ENCODE measurements at regions not wholly inside any gene's neighbourhood (a gene's known extent, or its start where the extent isn't known, plus 50 kb on each side); places are given as distances from the start of the nearest gene placed in this dataset.

DNA sequence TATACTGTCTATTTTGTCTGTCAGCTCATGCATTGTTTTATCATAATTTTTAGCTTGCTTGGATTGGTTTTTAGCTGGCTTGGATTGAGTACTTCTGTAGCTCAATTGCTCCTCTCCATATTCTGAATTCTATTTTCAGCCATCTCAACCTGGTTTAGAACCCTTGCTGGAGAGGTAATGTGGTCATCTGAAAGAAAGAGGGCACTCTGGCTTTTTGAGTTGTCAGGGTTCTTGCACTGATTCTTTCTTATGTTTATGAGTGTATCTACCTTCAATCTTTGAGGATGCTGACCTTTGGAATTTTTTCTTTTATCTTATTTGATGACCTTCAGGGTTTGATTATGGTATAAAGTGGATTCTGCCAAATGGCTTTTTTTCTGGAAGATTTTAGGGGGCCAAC lies 632.7 kb upstream of the ID4 start:
- H3K9me3 ChIP-seq (replicated peaks in 1 of 2; ENCODE audit: control insufficient read depth in 1 of 2, insufficient read depth in 1 of 2, low read length in 2 of 2) = peaks cover 0 to 17% of the 10 kb centered on the region in 2 donors
- no peak overlapping the region for H3K4me3 ChIP-seq (replicated peaks in 1 of 3; ENCODE audit: low read depth in 2 of 3, low read length in 3 of 3)
- H3K9ac ChIP-seq (ENCODE audit: insufficient read depth, low read length, poor library complexity, severe bottlenecking) = no peak overlapping the region
- no peaks in the 10 kb centered on the region for H3K4me1 ChIP-seq (ENCODE audit: control insufficient read depth in 1 of 2, insufficient read depth in 2 of 2, low read length in 2 of 2)
- H3K27ac Mint-ChIP-seq = no peak overlapping the region
- H2AFZ ChIP-seq (ENCODE audit: insufficient read depth, low read depth, low read length, poor library complexity, severe bottlenecking) = no peak overlapping the region
- intact Hi-C loops (cut with micrococcal nuclease) = no loop called here
- H3K4me2 ChIP-seq (replicated peaks; ENCODE audit: extremely low read depth, low read length, poor library complexity, severe bottlenecking) = no peak overlapping the region
- no peak overlapping the region for H3K4me3 Mint-ChIP-seq
- no peaks in the 10 kb centered on the region for H3K36me3 Mint-ChIP-seq
- peaks cover 0 to 1% (median 0%) of the 10 kb centered on the region in 3 donors for H3K27me3 Mint-ChIP-seq (ENCODE audit: low read depth in 3 of 3)
- H4K20me1 ChIP-seq (ENCODE audit: insufficient read depth, low read length) = no peaks in the 10 kb centered on the region
- no peaks in the 10 kb centered on the region for H3K79me2 ChIP-seq (ENCODE audit: insufficient read depth, low read length)
- H3K36me3 ChIP-seq (replicated peaks in 1 of 2; ENCODE audit: control insufficient read depth in 1 of 2, insufficient read depth in 2 of 2, low read length in 2 of 2) = no peaks in the 10 kb centered on the region
- peaks cover 0 to 14% (median 3%) of the 10 kb centered on the region in 7 donors for H3K9me3 Mint-ChIP-seq
- H3K4me1 Mint-ChIP-seq = no peaks in the 10 kb centered on the region
- H3K27ac ChIP-seq (ENCODE audit: low read depth in 1 of 2, low read length in 2 of 2) = no peak overlapping the region
- H3K27me3 ChIP-seq (ENCODE audit: control insufficient read depth in 2 of 2, insufficient read depth in 2 of 2, low read length in 2 of 2) = no peaks in the 10 kb centered on the region
- TF ChIP-seq, protein P1, sequence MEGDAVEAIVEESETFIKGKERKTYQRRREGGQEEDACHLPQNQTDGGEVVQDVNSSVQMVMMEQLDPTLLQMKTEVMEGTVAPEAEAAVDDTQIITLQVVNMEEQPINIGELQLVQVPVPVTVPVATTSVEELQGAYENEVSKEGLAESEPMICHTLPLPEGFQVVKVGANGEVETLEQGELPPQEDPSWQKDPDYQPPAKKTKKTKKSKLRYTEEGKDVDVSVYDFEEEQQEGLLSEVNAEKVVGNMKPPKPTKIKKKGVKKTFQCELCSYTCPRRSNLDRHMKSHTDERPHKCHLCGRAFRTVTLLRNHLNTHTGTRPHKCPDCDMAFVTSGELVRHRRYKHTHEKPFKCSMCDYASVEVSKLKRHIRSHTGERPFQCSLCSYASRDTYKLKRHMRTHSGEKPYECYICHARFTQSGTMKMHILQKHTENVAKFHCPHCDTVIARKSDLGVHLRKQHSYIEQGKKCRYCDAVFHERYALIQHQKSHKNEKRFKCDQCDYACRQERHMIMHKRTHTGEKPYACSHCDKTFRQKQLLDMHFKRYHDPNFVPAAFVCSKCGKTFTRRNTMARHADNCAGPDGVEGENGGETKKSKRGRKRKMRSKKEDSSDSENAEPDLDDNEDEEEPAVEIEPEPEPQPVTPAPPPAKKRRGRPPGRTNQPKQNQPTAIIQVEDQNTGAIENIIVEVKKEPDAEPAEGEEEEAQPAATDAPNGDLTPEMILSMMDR (IDR thresholded peaks at IDR 0.05) = no peak
- DNase-seq = no peak

DNA sequence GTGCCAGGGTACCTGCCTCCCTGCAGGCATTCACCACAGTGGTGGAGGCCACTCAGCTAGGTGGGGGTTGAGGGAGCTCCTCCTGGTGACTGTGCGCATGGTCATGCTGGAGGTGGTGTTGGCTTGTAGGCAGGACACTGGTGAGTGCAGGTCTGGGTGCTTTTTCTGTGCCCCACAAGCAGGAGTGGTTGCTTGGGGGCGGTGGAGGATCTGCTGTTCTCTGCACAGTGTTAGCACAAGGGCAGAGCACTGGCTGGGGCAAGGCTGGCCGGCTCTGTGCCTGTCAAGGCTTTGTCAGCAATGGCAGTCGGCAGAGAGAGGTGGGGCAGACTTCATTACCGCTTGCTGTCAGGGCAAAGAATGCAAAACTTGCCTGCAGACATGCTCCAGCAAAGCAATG lies 632.1 kb upstream of the ID4 start:
- H3K9me3 ChIP-seq (replicated peaks in 1 of 2; ENCODE audit: control insufficient read depth in 1 of 2, insufficient read depth in 1 of 2, low read length in 2 of 2) = peaks cover 0 to 17% of the 10 kb centered on the region in 2 donors

More for the DNA sequence above, 632.1 kb upstream of the ID4 start:
- Mint-ChIP-seq H3K9me3 (peaks cover 0 to 12% (median 3%) of the 10 kb centered on the region in 7 donors), H3K4me3 (no peak overlapping the region), H3K4me1 (no peaks in the 10 kb centered on the region), H3K27me3 (ENCODE audit: low read depth in 3 of 3) (peaks cover 0 to 1% (median 0%) of the 10 kb centered on the region in 3 donors), H3K36me3 (no peaks in the 10 kb centered on the region), H3K27ac (no peak overlapping the region)
- no peak overlapping the region for H3K9ac ChIP-seq (ENCODE audit: insufficient read depth, low read length, poor library complexity, severe bottlenecking)
- no peak overlapping the region for H2AFZ ChIP-seq (ENCODE audit: insufficient read depth, low read depth, low read length, poor library complexity, severe bottlenecking)
- no peaks in the 10 kb centered on the region for H3K36me3 ChIP-seq (replicated peaks in 1 of 2; ENCODE audit: control insufficient read depth in 1 of 2, insufficient read depth in 2 of 2, low read length in 2 of 2)
- DNase-seq = no peak
- no peaks in the 10 kb centered on the region for H3K4me1 ChIP-seq (ENCODE audit: control insufficient read depth in 1 of 2, insufficient read depth in 2 of 2, low read length in 2 of 2)
- TF ChIP-seq, protein P1 (IDR thresholded peaks at IDR 0.05) = no peak
- intact Hi-C loops (cut with micrococcal nuclease) = no loop called here
- no peaks in the 10 kb centered on the region for H3K27me3 ChIP-seq (ENCODE audit: control insufficient read depth in 2 of 2, insufficient read depth in 2 of 2, low read length in 2 of 2)
- no peak overlapping the region for H3K27ac ChIP-seq (ENCODE audit: low read depth in 1 of 2, low read length in 2 of 2)
- 91% methylated on average over 5 of the region's 5 CpGs for WGBS (ENCODE audit: insufficient coverage)
- no peak overlapping the region for H3K4me3 ChIP-seq (replicated peaks in 1 of 3; ENCODE audit: low read depth in 2 of 3, low read length in 3 of 3)
- H3K4me2 ChIP-seq (replicated peaks; ENCODE audit: extremely low read depth, low read length, poor library complexity, severe bottlenecking) = no peak overlapping the region
- no peaks in the 10 kb centered on the region for H4K20me1 ChIP-seq (ENCODE audit: insufficient read depth, low read length)
- H3K79me2 ChIP-seq (ENCODE audit: insufficient read depth, low read length) = no peaks in the 10 kb centered on the region

All from CD14-positive monocyte (primary cell).